Amniotic epithelial cell (primary cell): ENCODE measurements at regions not wholly inside any gene's neighbourhood (a gene's known extent, or its start where the extent isn't known, plus 50 kb on each side); places are given as distances from the start of the nearest gene placed in this dataset.
"Not testable (repeated sequence)": the region's sequence is repeated elsewhere in the genome, so short reads cannot be mapped to it uniquely, and the experiment has no call there.

ENCODE experiments used
- DNase-seq: peaks from one replicate; pipeline ENCODE4 v3.0.0-alpha.2; 2010; ENCODE audit warnings: low read depth

DNA sequence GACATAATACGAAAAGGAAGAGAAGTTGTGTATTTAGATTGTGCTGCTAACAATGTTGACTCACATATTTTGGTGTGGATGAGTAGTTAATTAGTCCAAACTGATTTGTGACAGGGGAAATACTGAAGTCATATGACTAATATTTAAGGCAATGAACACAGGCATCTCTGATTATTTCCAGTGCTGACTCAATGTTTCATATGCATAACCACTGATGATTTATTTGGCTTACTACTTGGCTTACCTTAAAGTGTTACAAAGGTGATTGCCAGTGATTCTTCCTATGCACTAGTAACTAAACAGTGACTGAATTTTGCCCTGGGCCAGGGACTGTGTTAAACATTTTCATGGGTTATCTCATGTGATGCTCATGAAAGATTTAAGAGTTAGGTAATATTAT, 722.6 kb downstream of the METTL4 start:
- DNase-seq: no peak

DNA sequence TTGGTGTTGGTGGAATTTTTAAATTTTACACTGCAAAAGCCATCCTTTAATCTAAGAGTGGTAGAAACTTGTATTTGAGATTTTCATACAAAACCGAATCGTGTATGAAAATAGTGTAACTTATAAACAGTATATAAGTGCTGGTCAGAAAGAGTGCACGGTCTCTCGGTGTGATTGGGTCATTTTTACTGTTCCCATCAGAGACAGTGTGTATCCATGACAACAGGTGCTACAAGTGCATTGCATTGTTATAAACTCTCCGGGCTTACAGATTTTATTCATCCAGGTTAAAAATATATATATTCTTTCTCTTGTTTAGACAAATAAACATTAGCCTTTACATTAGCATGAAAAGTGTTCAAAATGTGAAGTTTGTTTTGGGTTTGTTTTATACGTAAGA, 721.9 kb downstream of the METTL4 start:
- DNase-seq: no peak

DNA sequence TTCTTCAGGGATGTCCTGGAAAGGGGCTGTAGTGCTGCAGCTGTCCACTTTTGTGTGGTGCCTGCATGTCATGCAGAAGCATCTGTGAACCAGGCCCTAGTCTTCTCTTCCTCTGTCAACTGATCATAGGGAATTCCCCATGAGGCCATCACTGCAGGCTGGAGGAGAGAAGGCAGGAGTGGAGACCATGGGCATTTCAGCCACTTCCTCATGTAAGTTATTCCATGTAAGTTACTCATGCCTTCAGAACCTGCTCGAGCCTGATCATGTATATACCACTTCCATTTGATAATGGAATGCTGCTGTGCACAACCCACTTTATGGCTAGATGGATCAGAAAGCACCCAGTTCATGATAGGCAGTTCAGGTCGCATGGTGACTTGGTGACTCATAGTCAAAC, 714.0 kb downstream of the METTL4 start:
- not testable (repeated sequence) for DNase-seq

DNA sequence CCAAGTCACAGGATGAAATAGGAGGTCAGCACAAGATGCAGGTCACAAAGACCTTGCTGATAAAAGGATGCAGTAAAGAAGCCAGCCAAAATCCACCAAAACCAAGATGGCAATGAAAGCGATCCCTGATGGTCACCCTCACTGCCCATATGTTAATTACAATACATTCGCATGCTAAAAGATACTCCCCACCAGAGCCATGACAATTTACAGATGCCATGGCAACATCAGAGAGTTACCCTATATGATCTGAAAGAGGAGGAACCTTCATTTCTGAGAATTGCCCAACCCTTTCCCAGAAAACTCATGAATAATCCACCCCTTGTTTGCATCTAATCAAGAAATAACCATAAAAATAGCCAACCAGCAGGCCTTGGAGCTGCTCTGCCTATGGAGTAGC, 709.8 kb downstream of the METTL4 start:
- no peak for DNase-seq

DNA sequence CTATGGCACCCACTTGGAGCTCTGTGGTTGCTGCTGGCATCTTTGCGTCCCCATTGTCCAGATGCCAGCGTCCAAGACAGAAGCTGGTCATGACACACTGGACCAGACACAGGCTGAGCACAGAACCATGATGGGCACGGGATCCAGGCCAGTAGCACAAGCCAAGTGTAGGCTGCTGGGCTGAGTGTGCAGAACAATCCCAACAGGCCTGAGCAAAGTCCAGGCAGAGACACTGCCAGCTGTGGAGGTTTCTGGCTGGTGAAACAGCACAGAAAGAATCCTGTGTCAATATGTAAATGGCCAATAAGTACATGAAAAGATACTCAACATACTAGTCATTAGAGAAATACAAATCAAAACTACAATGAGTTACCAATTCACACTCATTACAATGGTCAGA, 705.4 kb downstream of the METTL4 start:
- DNase-seq: no peak

DNA sequence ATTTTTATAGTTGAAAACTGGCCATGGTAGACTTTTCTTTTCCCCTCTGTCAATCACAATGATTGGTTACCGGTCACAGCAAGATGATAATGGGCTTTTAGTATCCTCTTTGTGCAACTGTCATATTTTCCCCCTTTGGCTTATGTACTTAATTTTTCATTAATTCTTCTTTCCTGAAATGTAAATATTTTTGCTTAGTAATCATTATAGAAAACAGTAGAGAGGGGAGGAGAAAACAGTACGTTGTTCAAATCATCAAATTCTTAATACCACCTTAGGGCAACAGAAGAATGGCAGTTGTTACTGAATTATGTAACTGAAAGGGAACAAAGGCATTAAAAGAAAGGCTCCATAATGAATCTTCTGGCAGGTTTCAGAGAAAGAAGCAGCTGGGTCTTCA, 699.0 kb downstream of the METTL4 start:
- no peak for DNase-seq

DNA sequence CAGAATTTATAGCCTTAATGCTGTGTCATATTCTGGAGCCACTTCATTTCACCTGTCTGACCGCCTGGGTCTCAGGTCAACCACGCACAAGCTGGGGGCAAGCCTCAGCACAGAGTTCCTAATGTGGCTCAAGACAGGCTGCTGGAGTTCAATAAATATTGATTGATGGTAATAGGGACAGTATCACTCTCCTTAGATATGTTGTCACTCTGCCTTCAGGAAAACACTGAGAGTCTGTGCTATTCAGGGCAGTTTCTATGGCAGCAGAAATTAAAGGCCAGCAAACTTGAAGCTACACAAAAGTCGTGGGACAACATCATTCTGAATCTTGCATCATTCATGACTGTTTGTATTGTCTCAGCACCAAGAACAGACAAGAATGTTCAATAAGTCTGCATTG, 696.1 kb downstream of the METTL4 start:
- no peak for DNase-seq

DNA sequence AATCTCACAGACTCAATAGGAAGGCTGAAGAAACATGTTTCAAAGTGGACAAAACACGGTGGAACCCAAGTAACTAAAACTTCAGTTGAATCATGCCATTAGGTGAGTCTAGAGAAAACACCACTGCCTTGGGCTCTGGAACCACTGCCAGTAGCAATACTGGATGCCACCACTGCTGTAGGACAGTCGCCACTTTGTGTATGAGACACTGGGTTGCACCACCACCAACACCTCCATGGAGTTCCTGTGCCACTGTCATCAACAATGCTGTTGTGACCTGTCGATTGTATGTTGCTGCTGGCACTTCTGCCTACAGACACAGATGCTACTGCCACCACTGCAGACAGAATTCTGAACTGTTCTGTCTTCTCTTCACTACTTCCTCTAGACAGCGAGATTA, 686.7 kb downstream of the METTL4 start:
- no peak for DNase-seq

DNA sequence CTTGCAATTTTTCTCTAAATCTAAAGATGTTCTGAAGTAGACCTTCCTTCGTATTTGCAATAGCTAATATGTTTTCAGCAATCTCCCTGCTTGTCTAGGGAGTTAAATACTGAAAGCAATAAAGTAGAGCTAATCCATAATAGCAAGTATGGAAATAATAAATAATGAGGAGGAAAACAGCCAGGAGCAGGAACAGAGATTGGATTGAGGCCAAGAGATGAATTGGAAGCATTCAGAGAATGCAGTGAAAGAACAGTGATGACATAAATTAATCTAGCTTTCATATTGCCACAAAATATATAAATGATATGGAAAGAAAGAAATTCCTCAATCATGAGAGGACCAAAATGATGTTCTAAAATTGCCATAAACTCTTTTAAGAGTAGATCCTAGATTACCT, 679.7 kb downstream of the METTL4 start:
- DNase-seq: no peak

DNA sequence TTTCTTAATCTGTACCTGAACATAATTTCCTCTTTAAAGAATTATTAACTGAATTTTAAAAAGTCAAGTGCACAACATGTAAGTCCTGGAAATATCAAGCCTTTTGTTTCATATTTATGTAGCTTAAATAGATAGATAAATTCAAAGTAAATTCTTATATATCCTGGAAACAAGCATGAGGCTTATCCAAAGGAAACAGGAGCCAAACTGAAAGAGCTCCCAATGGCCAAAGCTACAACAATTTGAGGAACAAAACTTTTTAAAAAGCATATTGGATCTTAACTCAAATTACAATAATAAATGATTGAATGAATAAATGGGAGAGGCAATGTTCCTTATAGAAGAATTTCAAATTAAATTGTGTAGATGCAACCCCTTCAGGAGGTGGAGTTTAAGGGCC, 679.1 kb downstream of the METTL4 start:
- DNase-seq: no peak

DNA sequence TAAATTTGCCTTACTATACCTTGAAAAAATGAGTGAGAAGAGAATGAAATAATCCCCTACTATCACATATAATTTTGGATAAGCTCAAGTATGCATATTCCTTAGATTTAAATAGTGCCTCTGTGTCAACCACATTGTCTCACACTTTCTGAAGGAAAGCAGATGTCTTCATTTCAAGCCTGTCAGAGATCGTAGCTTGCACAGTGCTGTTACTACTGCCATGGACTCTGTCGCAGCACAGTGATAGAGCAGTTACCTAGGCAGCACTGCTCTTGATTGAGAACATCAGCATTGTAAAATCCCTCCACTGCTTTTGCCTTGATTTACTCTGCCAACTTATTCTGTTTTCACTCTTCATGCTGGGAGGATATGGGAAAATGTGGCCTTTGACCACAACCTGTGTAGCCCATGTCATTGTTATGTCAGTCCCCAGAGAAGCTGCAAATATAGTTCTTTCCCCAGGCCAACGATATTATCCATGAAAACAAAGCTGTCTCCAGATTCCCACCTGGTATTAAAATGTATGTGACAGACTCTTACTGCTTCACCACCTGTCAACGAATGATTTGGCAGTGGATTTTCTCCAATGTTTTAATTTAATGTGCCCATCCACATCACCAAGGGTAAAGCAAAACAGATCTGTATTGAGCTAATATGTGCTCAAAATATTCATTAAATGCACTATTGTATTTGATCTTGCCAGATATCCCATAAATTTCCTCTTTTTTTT, 675.7 kb downstream of the METTL4 start:
- no peak for DNase-seq

DNA sequence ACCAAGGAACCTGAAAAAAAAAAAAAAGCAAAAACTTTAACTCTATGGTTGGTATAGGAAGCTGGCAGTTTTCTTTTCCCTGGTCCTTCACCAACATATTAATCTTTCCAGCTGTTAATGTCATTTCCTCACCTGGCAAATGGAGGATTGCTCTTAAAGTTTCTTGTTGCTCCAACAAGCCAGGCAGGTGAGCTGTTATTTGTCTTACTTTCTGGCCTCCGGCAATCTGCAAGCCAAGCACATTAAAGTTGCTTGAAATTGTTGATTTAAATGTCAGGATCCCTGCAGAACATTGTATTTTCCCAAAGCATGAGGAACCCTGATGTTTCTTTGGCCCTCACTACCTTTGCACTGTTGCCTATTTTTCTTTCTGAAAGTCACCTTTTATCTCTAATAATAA, 664.9 kb downstream of the METTL4 start:
- DNase-seq: no peak

DNA sequence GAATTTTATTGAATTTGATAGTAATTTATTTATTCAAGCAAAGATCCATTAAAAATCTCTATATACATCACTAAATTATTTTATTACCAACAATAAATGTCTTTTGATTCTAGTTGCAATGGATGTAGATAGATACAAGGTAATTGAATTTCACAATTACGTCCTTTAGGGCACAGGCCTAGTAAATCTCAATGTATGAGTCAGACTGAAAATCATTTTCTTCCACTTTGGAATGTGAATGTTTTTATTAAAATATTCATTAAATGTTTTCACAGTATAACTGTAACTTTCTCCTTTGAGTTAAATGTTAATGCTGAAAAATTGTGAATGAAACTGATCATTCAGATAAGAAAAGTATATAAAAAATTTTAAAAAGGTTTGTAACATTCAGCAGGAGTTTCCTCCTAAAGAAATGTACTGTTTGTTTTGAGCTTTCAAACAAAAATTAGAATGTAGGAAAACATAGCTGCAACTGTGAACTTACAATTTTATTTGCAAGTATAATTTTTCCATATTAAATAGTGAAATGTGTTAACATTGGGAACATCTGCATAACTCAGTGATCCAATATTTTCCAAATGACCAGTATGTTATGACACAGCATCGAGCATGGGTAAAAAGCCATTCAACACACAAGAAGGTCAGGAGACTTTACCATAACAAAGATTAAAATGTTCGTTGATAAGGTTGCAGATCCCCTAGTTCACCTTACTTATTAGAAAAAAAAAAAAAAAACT, 663.7 kb downstream of the METTL4 start:
- DNase-seq: no peak

DNA sequence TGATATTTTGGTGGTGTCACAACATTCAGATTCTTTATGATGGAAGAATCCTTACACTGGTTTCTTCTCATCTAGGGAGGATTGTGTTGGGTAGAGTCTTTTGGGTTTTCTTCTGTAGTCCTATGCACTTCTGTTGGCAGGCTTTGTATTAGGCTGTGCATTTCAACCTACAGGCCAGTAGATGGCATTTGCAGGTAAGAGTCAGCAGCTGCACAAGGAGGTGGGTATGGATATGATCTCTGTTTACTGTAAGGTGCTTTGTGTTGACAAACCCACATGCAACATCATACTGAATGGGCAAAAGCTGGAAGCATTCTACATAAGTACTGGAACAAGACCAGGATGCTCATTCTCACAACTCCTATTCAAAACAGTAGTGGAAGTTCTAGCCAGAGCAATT, 656.8 kb downstream of the METTL4 start:
- peak; percentile 1 for DNase-seq

DNA sequence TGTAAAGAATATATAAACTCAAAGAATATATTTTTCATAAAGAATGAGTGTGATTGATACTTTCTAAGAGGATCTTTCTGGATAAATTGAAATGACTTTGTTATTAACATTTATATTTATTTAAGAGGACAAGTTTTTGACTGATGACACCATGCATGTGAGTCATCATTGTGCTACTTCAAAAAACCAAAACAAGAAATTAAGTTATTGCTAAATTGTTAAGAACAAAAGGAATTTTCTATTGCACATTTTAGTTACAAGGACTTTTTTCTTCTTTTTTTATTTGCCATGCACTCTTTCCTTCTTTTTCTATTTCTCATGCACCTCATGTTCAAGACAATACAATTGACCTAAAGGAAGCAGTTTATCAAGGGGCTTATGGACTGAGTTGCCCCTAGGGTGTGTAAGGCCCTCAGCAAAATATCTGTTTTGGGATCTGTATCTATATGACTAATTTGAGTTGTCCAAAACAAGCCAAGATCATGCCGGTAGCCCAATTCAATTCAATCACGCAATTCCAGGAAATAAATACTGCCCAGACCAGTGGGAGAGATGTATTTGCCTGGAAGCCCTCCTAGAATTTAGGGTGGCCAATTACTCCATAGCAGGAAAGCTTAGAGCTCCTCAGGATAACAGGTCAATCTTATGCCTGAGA, 654.3 kb downstream of the METTL4 start:
- DNase-seq: no peak

DNA sequence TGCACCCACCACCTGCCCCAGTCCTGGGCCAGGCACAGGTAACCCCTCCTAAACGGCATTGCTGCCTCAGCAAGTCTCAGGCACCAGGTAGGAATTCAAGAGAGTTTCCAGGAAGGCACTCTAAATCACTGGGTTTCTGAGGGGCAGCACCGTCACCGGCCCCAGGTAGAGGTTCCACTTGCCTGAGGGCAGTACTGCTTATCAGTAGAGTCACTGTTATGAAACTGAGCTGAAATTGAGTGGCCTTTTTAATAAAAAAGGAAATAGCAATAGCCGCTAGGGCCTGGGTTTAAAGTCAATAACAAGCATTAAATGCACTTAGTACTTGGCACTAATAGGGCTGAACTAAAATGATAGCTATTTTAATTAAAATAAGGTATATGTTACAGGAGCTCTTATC, 653.7 kb downstream of the METTL4 start:
- DNase-seq: no peak

DNA sequence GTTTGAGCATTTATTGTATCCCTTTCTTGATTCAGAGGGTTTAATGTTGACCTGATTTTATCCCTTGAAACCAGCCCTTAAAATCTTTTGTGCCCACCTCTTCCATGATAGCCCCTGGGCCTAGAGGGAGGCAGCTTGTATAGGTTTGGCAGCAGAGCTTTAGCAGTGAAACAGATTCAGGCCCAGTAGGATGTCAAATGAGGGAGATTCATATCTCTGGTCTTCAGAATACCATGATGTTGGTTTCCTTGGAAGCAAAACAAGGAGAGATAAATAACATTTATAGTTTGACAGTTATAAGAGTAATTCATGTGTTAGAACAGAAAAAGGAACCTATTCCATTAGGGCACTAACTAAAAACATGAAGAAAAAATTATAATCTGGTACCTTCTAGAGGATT, 649.2 kb downstream of the METTL4 start:
- DNase-seq: no peak

DNA sequence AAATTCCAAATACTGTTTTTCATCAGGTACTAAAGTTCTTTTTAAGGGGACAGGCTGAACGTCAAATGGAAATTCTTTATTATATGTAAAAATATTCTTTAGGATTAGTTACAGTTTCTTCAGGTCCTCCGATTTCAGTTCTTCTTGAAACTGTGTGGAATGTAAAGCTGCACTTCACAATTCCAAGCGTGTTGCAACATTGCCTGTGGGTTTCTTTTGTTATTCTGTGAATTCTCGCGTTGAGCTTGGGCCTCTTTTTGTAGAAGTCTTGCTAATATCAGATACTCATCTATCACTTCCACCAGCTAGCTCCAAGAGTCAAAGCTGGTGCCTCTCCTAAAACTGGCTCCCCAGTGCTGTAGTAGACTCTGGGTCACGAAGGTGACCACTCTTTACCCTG, 642.6 kb downstream of the METTL4 start:
- no peak for DNase-seq

DNA sequence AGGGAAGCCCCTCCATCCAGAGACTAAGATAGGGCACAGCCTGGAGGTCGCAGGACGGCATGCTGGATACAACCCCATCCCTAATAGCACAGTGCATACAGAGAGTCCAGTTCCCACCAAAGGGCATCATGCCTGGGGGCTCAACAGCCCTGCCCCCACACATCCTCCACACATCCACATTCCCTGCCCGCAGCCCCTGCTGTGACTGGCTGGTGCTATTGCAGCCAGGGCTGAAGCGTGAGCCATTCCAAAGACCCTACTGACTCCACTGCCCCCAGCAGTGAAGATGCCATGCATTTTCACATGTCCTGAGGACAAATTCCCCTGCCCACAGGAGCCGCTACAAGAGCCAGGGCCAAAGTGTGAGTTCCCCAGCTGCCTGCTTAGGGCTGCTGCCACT, 641.6 kb downstream of the METTL4 start:
- no peak for DNase-seq

DNA sequence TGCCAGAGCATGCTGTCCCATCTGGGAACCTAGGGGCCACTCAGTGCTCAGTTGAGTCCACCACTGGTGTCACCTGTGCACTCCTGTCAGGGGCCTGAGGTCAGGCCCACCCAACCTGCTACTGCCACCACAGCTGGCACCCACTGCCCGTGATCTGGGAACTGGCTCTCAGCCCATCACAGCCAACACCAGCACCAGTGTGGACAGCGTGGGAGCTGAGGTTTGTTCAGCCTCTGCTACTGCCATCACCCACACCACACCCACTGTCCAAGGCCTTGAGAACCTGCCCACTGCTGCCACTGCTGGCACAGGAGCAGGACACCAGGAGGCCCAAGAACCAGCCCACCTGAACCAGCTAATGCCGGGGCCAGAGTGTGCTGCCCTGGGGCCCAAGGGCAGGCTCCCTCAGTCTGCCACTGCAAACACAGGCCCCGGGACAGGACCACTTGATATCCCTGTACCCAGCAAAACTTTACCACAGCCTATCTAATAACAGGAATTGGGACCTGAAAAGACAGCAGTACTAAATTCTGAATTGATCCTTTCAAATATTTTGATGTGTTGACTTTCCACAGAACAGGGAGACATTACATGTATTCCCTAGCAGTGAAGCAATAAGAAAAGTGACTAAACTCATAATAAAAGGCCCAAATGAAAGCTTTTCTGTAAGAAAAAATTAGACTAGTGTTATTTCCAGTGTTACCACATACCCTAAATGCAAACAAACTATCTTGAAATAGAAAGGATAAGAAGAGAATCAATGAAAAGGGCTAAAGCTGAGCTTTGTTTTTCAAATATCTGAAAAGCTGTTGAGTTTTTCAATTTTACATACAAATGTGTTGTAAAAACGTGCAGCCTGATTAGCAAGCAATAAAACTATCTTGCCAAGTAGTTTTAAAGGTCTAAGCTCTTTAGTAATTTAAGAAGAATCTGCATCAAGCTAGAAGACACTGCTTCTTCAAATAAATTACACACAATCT, 640.7 kb downstream of the METTL4 start:
- DNase-seq: no peak

DNA sequence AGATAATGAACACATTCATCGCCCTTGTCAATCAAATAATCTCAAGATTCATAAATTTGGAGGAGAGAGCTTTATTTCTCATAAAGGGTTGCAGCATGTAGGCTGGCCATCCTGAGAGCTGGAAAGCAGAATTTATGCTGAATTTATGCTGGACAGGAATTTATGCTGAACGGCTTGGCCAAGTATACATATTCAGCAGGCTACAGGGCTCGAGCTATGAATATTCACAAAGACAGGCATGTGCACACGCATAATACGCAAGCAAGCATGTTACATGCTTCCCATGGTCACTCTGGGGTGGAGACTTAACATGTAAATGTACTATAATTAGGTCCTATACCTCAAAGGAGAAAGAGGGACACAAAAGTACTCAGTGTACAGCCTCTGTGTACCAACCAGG, 618.8 kb downstream of the METTL4 start:
- no peak for DNase-seq
